ENCODE measurements at regions not wholly inside any gene's neighbourhood (a gene's known extent, or its start where the extent isn't known, plus 50 kb on each side); places are given as distances from the start of the nearest gene placed in this dataset.

GRCh38 chr6:112764377-112764776 lies 417.2 kb downstream of the RFPL4B start:
- DNase-seq (ENCODE audit: low spot score) = no peak
- TF ChIP-seq, protein P1, sequence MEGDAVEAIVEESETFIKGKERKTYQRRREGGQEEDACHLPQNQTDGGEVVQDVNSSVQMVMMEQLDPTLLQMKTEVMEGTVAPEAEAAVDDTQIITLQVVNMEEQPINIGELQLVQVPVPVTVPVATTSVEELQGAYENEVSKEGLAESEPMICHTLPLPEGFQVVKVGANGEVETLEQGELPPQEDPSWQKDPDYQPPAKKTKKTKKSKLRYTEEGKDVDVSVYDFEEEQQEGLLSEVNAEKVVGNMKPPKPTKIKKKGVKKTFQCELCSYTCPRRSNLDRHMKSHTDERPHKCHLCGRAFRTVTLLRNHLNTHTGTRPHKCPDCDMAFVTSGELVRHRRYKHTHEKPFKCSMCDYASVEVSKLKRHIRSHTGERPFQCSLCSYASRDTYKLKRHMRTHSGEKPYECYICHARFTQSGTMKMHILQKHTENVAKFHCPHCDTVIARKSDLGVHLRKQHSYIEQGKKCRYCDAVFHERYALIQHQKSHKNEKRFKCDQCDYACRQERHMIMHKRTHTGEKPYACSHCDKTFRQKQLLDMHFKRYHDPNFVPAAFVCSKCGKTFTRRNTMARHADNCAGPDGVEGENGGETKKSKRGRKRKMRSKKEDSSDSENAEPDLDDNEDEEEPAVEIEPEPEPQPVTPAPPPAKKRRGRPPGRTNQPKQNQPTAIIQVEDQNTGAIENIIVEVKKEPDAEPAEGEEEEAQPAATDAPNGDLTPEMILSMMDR (IDR thresholded peaks at IDR 0.05; ENCODE audit: extremely low read depth, insufficient read depth, missing control alignments) = no peak
- in situ Hi-C loops (cut with MboI; ENCODE audit: low pct_unique_long_range_greater_than_20kb, low sequenced_read_pairs, unreplicated experiment) = no loop called here

- DNase-seq (ENCODE audit: low spot score) = no peak
- in situ Hi-C loops (cut with MboI; ENCODE audit: low pct_unique_long_range_greater_than_20kb, low sequenced_read_pairs, unreplicated experiment) = no loop called here
- TF ChIP-seq, protein P1 (IDR thresholded peaks at IDR 0.05; ENCODE audit: extremely low read depth, insufficient read depth, missing control alignments) = no peak
Measured at GRCh38 chr6:112770308-112770707, 423.2 kb downstream of the RFPL4B start.

GRCh38 chr6:112773187-112773586 lies 426.1 kb downstream of the RFPL4B start:
- no peak for DNase-seq (ENCODE audit: low spot score)
- in situ Hi-C loops (cut with MboI; ENCODE audit: low pct_unique_long_range_greater_than_20kb, low sequenced_read_pairs, unreplicated experiment) = no loop called here
- TF ChIP-seq, protein P1 (IDR thresholded peaks at IDR 0.05; ENCODE audit: extremely low read depth, insufficient read depth, missing control alignments) = no peak

GRCh38 chr6:112774319-112774718 lies 427.2 kb downstream of the RFPL4B start:
- TF ChIP-seq, protein P1 (IDR thresholded peaks at IDR 0.05; ENCODE audit: extremely low read depth, insufficient read depth, missing control alignments) = no peak
- no peak for DNase-seq (ENCODE audit: low spot score)
- in situ Hi-C loops (cut with MboI; ENCODE audit: low pct_unique_long_range_greater_than_20kb, low sequenced_read_pairs, unreplicated experiment) = no loop called here

GRCh38 chr6:112780498-112781096 lies 433.5 kb downstream of the RFPL4B start:
- in situ Hi-C loops (cut with MboI; ENCODE audit: low pct_unique_long_range_greater_than_20kb, low sequenced_read_pairs, unreplicated experiment) = loop anchor here (10.0 kb wide), 1 partner anchor 1124 kb away; no protein-coding TSS in a partner anchor
- TF ChIP-seq, protein P1 (IDR thresholded peaks at IDR 0.05; ENCODE audit: extremely low read depth, insufficient read depth, missing control alignments) = peak; percentile 72
- DNase-seq (ENCODE audit: low spot score) = peak; percentile 57

- TF ChIP-seq, protein P1 (IDR thresholded peaks at IDR 0.05; ENCODE audit: extremely low read depth, insufficient read depth, missing control alignments) = peak; percentile 7
- no peak for DNase-seq (ENCODE audit: low spot score)
Measured at GRCh38 chr6:112781241-112781640, 434.1 kb downstream of the RFPL4B start.

More at GRCh38 chr6:112781241-112781640, 434.1 kb downstream of the RFPL4B start:
- in situ Hi-C loops (cut with MboI; ENCODE audit: low pct_unique_long_range_greater_than_20kb, low sequenced_read_pairs, unreplicated experiment) = loop anchor here (10.0 kb wide), 1 partner anchor 1124 kb away; no protein-coding TSS in a partner anchor
